GM21619 (cell line): ENCODE measurements at regions not wholly inside any gene's neighbourhood (a gene's known extent, or its start where the extent isn't known, plus 50 kb on each side); places are given as distances from the start of the nearest gene placed in this dataset.

ENCODE experiments used
- ATAC-seq: cut with Tn5 transposase; IDR thresholded peaks from one replicate; pipeline ENCODE4 v1.9.1; 2021; ENCODE audit not compliant: unreplicated experiment

DNA sequence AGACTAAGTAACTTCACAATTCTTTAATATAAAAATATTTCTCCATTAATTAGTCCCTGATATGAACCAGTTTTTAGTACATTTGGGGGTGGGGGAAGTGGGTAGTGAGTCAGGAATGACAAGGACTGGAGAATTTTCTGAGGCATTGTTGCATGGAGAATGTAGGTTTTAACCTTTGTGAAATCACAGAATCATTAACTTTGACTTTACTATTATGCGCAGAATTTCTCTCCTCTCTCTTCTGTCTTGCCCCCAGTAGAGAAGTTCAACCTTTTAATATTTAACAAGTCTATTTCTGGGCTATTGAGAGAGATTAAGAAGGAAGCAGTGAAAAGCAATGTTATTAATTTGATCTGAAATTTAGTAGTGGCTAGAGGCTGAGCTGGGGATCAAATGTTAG is 597.0 kb downstream of the PCDH18 start:
- ATAC-seq = no peak

DNA sequence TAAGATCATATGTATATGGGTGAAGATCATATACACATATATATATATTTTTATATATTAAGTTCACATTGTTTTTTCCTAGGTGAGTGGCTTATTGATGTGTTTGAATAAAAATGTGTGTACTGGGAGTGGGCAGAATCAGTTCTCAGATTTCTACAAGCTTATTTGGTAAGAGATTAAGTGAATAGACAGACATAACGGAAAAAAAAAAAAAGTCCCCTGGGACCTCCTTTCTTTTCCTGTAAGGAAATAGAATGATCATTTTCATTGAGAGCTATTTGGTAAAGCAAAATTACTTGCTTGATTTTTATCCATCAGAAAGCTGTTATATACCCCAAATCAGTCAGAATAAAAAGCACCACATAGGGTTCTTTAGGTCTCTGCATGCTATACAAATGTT is 597.7 kb downstream of the PCDH18 start:
- ATAC-seq = no peak

DNA sequence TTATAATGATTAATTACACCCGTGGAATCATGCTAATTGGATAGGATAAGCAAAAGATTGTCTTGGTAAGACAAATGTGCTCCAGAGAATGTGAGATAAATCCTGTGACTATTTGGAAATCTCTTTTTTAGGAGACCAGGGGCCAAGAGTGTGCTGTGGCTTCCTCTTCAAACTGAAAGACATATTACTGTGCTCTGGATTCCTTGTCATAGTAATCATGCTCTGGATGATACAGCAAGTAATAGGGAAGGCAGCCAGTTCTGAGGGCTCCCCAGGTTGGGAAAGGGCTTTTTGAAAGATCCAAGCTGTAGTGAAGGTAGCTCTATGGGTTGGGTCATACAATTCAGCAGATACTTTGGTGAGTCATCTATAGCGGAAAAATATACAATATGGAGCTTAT is 600.5 kb downstream of the PCDH18 start:
- no peak for ATAC-seq

DNA sequence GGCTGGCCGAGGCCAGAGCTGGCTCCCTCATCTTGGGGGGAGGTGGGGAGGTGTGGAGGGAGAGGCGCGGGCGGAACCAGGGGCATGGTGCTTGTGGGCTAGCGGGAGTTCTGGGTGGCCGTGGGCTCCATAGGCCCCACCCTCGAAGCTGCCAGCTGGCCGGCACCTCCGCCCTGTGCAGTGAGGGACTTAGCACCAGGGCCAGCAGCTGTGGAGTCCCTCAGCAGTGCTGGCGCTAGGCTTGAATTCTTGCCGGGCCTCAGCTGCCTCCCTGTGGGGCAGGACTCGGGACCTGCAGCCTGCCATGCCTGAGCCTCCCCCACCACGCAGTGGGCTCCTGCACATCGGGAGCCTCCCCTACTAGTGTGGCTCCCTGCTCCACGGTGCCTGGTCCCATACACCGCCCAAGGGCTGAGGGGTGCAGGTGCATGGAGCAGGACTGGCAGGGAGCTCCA is 603.3 kb downstream of the PCDH18 start:
- ATAC-seq = no peak

DNA sequence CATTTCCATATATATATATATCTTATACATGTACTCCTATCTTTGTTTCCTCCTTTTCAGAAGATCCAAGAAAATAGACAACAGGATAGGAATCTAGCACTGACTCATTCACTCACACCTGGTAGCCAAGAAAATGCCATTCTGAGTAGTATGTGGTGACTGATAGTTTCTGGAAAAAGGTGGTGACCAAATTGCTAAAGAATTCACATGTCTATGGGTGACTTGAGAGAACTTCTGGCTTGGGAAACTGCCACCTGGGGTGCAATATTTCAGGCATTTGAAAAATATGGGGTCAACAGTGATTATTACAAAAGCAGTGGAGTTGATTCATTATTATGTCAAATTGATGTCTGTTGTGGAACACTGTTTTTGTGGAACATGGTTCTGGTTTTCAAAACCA is 605.1 kb downstream of the PCDH18 start:
- ATAC-seq = no peak

DNA sequence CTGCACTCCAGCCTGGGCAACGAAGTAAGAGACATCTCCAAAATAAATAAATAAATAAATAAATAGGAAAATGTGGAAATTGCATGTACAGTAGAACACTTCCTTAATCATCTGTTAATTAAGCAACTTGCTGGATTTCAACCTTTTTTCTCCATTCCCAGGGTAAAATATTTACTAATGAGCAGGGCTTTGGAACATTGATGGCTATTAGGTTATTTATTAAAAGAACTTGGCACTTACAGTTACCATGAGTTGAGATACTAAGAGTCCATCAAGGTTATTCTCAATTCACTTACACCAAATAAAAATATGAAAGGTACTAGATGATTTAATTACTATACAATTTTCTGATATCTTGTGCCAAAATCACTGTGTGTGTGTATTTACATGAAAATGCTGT is 607.1 kb downstream of the PCDH18 start:
- ATAC-seq = no peak

DNA sequence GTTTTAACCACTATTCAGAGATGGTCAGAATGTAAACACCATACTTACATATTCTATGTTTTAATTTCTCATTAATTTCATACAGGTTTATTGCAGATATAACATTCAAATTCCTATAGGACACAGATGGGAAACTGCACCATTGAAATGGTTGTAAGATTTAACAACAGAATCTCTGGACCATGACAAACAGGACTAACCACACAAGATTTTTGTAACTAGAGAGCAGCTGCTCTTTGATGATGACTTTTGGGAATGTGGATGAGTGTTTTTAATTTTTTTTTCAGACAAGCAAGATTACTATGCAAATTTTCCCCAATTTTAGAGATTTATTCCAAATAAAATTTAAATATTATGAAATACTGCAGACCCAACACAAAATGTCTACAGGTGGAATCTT is 610.2 kb downstream of the PCDH18 start:
- ATAC-seq = no peak

DNA sequence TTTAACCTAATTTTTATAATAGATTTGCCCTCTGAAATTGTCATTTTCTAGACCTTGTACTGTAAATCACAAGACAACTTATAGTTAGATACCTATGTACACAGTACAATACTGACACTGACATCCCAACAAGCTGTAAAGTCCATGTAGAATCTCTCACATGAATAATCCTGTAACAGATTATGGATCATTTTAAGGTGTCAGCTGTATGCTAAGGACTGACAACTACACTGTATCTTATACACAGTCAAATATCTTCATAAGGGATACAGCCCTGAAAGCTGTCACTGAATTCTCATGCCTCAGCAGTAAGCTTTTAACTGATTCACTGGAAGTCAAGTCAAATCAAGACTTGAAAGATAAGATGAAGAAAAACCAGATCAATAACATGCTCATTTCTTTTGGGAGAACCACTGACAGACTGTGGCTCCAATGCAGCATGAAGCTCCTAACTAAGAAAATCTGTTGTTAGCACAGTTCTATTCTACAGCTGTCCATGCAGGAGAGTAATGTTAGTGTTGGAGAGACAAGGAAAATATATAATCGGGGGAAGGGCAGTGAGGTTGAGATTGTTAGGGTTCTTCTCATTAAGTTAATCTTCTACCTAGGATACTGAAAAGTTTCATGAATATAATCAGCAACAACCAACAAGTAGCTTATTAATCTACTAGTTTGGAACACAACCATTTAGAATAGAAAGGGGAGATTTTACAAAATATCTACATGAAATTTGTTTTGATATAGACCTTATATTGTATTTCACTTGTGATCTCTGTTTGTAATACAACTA is 612.0 kb downstream of the PCDH18 start:
- ATAC-seq = no peak

DNA sequence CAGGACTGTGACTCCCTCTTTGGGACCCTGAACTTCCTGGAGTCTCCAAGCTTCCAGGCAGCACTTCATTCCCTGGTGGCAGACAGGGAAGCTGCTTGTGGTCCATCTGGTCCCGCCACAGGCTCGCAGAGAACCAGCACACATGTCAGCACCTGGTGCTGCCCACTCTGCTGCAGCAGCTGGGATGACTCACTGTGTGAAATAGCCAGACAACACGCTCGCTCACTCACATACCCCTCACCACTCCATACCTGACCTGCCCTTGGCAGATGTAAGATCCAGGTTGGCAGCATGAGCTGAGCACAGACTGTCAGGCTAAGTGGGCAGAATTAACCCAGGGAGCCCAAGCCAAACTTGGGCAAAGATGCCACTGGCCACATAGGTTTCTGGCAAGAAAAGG is 613.5 kb downstream of the PCDH18 start:
- no peak for ATAC-seq

DNA sequence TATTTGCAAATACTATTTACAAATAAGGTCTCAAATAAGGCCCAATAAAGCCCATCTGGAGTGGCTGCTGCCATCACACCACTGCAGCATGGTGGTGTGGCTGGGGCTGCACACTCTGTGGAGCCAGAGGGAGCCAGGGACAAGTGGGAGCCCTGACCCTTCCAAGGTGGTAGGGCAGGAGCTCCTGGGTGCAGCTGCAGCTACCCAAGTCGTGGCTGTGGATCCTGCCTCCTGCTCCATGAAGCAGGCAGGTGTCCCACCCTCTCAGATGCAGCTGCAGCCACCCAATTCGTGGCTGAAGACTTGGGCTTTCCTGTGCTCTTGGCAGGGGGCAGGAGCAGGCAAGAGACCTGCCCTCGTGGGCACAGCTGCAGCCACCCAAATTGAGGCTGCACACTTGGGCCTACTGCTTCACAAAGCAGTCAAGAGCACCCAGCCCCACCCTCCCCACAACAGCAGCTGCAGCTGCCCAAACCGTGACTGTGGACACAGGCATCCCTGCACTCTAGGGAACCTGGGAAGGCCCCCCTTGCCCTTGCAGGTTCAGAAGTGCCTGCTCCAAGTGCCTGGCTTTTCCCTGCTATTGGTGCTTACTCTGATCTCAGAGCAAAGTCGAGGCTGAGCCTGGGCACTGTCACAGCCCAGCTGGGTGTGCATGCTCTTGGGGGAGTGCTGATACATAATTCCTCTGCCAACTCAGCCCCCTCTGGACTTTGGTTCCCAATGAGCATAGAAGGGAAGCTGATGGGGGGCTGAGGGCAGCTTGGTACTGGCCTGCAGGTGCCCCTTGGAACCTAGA is 614.8 kb downstream of the PCDH18 start:
- ATAC-seq = no peak

DNA sequence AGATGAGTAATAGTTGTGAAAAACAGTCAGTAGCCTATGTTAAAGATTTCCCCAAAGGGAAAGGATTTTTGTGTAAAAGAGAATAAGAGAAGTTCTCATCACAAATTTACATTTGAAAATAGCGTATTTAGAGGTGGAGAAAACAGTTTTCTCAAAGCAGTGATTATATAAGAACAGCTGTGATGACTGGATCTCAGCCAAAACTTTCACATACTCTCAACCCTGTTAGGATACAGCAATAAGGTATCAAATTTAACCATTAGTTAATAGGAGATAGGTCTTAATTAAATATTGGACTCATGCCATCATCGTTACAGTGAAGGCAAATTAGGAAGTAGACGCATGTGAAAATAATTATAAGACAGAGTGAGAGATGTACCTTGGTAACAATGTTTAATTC is 622.7 kb downstream of the PCDH18 start:
- ATAC-seq = no peak

DNA sequence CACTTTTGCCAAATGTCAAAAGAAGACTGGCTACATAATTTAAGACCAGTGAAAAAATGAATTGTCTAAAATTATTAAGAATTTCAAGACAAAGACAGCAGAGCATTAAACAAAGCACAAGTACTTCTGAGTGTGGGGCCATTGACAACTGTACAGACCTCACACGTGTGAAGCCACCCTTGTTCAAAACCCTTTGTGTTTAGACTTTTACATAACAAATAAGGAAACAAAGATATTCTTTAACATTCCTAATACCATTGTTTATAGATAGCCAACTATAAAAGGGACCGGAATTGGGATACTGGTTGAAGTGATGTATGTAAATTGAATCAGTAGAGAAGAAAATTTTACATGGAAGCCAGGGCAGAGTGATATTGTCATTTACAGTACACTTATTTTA is 624.2 kb downstream of the PCDH18 start:
- no peak for ATAC-seq

DNA sequence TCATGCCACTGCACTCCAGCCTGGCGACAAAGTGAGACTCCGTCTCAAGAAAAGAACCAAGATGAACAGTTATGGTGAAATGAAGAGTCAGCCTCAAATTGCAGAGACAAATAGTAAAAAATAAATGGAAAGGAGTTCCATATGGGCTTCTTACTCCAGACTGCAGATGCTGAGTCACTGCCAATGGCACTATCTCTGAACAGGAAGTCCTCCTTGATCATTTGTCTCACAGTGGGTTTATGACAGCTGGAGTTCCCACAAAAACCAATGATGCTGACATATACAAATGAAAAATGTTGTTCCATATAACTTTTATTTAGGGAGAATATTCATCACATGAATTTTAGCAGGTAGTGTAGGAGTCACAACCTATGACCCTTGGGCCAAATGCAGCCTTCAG is 631.6 kb downstream of the PCDH18 start:
- ATAC-seq = no peak

DNA sequence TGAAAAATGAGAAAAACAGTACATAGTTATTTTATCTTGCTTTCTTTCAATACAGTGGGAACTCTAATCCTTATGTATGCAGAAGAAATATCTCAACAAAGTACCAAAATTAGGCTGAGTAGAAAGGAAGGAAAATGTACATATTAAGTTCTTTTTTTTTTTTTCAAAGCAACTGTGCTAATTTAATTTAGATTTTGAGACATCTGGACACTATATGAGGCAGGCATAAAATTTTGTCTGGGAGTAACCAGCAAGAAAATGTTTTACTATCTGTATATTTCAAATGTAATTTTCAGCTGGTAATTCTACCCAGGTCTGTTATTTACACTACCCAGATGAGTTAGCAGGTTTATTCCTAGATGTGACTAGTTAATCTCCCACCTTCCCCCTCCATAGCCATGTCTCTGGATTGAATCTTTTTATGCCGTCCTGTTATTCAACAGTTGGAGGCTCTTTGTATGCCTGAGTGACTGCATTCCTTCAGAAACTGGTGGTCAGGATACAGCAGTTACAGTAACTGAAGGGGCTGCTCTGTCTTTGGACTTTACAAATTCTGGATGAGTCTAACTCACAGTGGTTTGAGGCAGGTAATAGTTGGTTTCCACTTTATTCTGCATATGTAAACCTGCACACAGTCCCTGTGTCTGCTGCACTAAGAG is 633.6 kb downstream of the PCDH18 start:
- ATAC-seq = no peak

DNA sequence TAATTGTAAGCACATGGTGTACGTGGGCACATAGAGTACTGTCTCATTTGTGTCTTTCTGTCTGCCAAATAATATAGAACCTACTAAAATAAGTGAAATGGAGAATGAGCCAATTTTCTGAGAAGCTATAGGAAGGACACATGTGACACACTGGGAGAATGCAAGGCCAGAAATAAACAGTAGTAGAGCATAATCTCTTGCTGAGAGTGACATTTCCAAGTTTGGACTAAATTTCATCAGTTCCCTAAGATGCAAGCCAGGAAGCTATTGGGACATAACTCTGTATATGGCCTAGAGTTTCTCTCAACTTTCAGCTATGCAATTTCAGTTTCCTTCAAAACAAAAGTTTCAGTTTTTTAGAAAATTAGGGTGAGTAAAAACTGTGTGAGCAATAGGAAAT is 638.7 kb downstream of the PCDH18 start:
- no peak for ATAC-seq

DNA sequence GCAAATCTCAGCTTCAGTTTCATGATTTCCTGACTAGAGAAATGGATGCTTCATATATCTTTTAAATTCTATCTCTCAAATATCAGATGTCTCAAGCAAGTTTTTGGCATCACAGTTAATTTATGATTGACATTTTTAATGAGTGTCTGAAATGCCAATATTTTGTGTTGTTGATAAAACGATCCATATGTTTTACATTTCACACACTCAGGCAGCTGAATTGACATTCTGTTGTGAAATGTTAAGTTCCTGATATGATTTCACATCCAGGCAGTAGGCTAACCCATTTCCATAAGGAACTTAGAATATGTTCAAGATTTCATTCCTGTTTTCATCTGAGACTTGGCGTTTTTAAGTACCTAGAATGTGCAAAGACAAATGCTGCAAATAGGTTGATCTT is 650.6 kb downstream of the PCDH18 start:
- ATAC-seq = no peak

DNA sequence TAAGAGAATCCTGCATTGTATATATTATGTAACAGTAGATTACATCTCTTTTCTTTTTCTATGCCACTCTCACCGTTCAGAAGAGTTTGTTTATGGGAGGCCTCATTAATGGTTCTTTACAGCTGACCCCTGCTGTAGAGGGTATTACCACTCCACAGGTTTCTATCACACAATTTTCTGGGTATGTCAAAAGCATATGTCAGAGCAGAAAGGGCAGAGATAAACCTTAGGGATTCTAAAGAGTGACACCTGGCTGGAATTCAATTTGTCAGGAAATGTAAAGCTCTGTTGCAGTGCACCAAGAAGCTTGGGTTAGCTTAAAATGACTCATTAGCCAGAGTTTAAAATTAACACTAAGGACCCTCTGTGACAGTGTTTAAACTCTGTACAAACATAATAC is 658.7 kb downstream of the PCDH18 start:
- no peak for ATAC-seq

DNA sequence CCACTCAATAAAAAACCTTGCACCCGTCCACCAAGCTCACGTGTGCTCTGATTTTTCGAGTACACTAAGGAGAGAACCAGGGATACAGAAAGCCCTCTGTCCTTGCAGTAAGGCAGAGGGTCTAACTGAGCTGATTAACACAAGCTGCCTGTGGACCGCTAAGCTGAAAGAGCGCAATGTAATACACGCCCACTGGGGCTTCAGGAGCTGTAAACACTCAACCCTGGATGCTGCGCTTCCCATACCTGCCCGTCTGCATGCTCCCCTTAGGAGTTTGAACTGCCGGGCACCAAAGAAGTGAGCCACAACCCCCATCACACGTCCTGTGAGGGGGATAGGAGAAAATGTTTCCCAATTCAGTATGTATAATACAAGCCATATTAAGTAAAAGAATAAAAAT is 664.8 kb downstream of the PCDH18 start:
- ATAC-seq = no peak

DNA sequence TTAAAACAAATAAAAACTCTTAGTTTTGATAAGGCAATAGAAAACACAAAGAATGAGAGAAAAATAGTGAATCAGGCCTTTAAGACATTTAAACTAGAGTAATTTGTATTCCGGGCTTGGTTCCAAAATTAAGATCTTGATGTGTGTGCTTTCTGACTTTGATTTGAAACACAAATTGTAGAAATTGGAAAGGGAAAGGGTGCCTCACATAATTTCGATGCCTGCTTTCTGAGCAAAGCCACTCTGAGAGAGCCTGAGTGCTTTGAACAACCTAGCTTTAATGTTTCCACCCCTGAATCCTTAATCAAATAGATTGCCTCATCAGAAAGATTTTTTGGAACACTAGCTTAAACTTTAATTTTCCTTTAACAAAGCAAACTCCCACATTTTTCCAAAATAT is 666.8 kb downstream of the PCDH18 start:
- no peak for ATAC-seq

DNA sequence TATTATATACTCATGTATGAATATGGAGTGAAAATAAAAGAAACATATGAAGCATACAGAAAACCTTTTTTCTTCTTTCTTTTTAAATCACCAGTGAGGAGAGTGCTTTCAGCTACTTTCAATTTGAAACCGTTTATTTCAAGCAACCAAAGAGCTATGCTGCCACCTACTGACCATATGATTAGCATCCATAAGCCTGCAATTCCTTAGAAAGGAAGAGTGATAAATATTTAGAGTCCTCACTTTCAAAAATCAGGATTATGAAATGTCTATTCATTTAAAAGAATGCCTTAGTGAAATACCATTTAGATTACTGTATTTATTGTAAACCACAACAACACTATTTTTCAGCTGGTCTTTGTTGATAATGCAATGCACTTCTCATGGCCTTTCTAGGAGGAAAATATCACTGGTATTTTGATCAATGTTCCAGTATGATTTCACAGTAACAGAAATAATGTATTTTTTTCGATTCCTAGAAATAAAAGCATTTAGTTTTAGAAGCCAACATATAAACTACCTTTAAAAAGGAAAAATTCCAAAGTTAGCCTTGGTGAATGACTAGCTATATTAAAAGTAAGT is 667.6 kb downstream of the PCDH18 start:
- ATAC-seq = peak; percentile 92

DNA sequence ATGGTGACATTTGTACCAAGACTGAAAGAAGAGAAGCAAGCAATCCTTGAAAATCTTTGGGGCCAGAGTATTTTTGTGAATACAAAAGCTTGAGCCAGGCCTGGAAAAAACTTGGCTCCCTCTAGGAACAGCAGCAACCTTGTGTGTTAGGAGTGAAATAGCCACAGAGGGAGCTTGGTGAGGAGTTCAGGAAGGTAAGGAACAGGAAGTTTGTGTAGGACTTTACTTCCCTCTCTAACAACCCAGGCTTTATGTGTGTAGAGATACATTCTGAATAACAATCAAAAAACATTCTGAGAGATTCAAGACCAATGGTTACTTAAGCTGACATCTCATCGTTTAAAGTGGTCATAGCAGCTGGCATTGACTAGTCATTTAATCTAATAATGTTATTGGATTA is 668.5 kb downstream of the PCDH18 start:
- ATAC-seq = no peak

DNA sequence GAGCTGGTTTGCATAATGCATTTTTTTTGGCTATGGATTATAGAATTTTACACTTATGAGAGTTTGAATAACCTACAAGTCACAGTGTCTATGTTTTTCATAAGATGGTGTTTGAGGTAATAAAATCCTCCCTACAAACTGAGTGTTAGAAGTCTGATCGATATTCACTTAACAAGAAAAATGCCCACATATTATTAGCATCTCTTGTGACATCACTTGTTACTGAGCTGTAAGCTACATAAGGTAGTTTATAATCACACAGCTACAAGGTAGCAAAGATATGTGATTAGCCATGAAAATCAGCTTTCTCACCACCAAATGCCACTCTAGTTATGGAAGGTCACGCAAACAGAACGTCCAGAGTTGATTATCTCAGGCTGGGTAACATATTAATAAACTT is 669.6 kb downstream of the PCDH18 start:
- no peak for ATAC-seq
